RWPE2 (cell line): ENCODE measurements at regions not wholly inside any gene's neighbourhood (a gene's known extent, or its start where the extent isn't known, plus 50 kb on each side); places are given as distances from the start of the nearest gene placed in this dataset.

Experiments used
- ATAC-seq: fragments of 200-7000 bp; cut with Tn5 transposase; 3 replicates; pipeline ENCODE4 v1.9.1; 2021; ENCODE audit warnings: low read depth
- DNase-seq: peaks from one replicate; pipeline ENCODE4 v3.0.0-alpha.2; 2020; ENCODE audit warnings: low spot score
- H3K27ac ChIP-seq: fragments of 450-650 bp; 2 replicates; pipeline ENCODE4 v1.5.1; 2017; ENCODE audit warnings: mild to moderate bottlenecking; ENCODE audit not compliant: poor library complexity, severe bottlenecking
- H3K27me3 ChIP-seq: fragments of 250-450 bp; sonication (Bioruptor Pico); 2 replicates; pipeline ENCODE4 v1.5.1; 2021; ENCODE audit warnings: mild to moderate bottlenecking, moderate library complexity; ENCODE audit not compliant: insufficient read depth, poor library complexity, severe bottlenecking
- H3K36me3 ChIP-seq: fragments of 250-450 bp; sonication (Bioruptor Pico); 2 replicates; pipeline ENCODE4 v1.5.1; 2020; ENCODE audit warnings: low read depth, mild to moderate bottlenecking, moderate library complexity
- H3K4me1 ChIP-seq: fragments of 250-450 bp; sonication (Bioruptor Pico); 2 replicates; pipeline ENCODE4 v1.5.1; 2021; ENCODE audit warnings: mild to moderate bottlenecking, moderate library complexity; ENCODE audit not compliant: insufficient read depth, poor library complexity, severe bottlenecking
- H3K4me3 ChIP-seq: fragments of 250-450 bp; sonication (Bioruptor Pico); 2 replicates; pipeline ENCODE4 v1.5.1; 2021; ENCODE audit warnings: mild to moderate bottlenecking, moderate library complexity; ENCODE audit not compliant: severe bottlenecking
- H3K9me3 ChIP-seq: fragments of 250-450 bp; sonication (Bioruptor Pico); 2 replicates; pipeline ENCODE4 v1.5.1; 2021; ENCODE audit warnings: mild to moderate bottlenecking, moderate library complexity; ENCODE audit not compliant: severe bottlenecking
- CTCF ChIP-seq: fragments of 450-650 bp; IDR thresholded peaks from one replicate; pipeline ENCODE4 v1.5.1; 2017; ENCODE audit warnings: mild to moderate bottlenecking, moderate library complexity; ENCODE audit not compliant: poor library complexity, severe bottlenecking

DNA sequence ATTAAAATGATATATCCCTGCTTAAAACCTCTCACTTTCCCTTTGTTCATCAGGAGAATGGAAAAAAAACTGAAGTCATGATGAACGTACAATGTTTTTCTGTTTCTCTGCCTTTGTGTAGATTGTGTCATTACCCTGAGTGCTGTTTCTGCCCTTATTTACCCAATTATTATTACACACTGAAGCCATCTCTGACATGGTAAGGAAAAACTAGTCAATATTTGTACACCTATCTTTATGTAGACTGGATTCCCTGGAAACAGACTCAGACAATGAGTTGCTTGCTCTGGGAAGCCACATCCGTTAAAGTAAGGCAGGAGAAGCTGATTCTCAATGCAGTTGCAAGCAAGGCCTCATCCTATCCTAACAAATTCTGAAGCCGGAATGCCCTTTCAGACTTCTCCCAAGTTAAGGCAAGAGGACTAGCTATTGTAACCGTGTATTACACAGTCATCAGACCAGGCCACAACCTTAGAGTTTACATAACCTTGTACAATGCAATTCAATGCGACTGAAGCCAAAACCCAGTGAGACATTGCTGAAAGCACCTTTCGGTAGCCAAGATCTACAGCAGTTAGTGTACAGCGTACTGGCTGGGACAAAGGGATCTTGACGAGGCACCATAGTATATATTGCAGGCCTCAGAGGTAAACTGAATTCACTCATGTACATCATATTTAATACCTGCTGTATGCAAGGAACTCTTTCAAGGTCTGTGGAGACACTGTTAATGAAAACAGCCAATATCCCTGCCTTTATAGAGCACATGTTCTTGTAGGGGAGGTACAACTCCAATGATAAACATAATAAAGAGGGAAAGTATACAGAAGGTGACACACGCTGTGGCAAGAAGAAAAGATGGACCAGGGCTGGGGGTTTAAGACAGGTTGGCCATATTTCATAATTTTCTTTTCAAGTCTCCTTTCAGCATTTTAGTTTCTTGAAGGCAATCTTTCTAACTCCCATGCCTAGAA is 1040.8 kb upstream of the SEMA6D start:
- TF ChIP-seq CTCF, result no peak
- no peaks in the 10 kb centered on the region for H3K27me3 ChIP-seq
- H3K4me1 ChIP-seq, result no peaks in the 10 kb centered on the region
- no peaks in the 10 kb centered on the region for H3K36me3 ChIP-seq
- H3K27ac ChIP-seq, result no peak overlapping the region
- no peak for DNase-seq
- no peak for ATAC-seq
- H3K4me3 ChIP-seq, result no peak overlapping the region
- H3K9me3 ChIP-seq, result no peaks in the 10 kb centered on the region

DNA sequence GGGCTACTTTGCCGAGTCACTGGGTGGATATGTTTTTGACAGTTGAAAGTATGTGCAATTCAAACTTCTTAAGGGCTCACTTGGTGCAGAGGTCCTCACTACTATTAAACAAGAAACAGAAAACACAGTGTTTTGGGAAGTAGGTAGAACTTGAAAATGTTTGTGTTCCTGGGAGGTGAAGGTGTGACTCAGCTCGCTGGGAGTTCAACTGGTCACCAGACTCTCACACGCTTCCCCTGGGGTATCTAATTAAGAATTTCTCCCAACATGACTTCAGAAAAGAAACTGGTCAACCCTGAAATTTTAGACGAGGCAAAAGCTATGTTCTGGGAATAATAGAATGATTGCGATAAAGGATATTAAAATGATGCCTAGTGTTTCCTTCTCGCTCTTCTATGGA is 1039.8 kb upstream of the SEMA6D start:
- Histone ChIP-seq H3K9me3 (no peaks in the 10 kb centered on the region), H3K4me1 (no peaks in the 10 kb centered on the region), H3K27me3 (no peaks in the 10 kb centered on the region), H3K36me3 (no peaks in the 10 kb centered on the region), H3K27ac (no peak overlapping the region), H3K4me3 (no peak overlapping the region)
- no peak for TF ChIP-seq CTCF
- ATAC-seq, result no peak
- no peak for DNase-seq

- Histone ChIP-seq H3K9me3 (no peaks in the 10 kb centered on the region), H3K4me3 (no peak overlapping the region), H3K27me3 (no peaks in the 10 kb centered on the region), H3K4me1 (no peaks in the 10 kb centered on the region), H3K36me3 (no peaks in the 10 kb centered on the region), H3K27ac (no peak overlapping the region)
- DNase-seq, result no peak
- no peak for ATAC-seq
- no peak for TF ChIP-seq CTCF
These were observed 1035.4 kb upstream of the SEMA6D start for GRCh38 chr15:46681901-46682300.

DNA sequence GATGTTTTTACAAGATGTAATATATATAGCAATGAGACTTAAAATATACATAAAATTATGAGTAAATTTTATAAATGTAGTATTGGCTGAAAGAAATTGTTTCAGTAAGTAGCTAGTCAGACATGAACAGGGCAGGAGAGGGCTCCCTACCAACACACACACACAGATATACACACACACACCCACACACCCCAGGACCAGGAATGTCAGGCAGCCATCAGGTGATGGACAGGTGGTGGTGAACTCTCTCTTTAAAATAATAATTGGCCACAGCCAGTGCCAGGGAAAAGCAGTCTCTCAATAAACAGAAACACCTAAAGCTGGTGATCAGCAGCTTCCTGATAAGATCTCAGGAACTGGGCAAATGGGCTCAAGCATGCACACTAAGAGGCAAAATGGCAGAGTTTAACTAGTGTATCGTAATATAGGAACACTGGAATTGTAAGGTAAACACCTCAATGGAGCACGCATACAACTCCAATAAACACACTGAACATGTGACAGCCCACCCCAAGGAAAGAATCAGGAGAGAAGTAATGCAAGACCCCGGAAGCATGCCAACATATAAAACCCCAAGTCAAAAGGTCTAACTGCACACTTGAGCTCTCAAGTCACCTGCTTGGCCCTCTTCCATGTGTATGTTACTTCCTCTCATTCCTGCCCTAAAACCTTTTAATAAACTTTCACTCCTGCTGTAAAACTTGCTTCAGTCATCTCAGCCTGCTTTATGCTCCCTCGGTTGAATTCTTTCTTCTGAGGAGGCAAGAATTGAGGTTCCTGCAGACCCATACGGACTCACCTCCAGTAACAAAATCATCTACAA is 1034.1 kb upstream of the SEMA6D start:
- no peaks in the 10 kb centered on the region for H3K36me3 ChIP-seq
- TF ChIP-seq CTCF, result no peak
- H3K27me3 ChIP-seq, result no peaks in the 10 kb centered on the region
- no peak overlapping the region for H3K4me3 ChIP-seq
- H3K27ac ChIP-seq, result no peak overlapping the region
- no peak for ATAC-seq
- DNase-seq, result no peak
- H3K9me3 ChIP-seq, result no peaks in the 10 kb centered on the region
- H3K4me1 ChIP-seq, result no peaks in the 10 kb centered on the region
